ENCODE measurements at regions not wholly inside any gene's neighbourhood (a gene's known extent, or its start where the extent isn't known, plus 50 kb on each side); places are given as distances from the start of the nearest gene placed in this dataset.
A peak's percentile ranks its signal among the peaks of the same experiment; 100 is the strongest.

GRCh38 chr2:217510771-217511291 is 492.0 kb downstream of the TNS1 start:
- peak; percentile 74 for TF ChIP-seq CTCF (IDR thresholded peaks at IDR 0.05)
- no peak for TF ChIP-seq ZFX (IDR thresholded peaks at IDR 0.05; ENCODE audit: borderline replicate concordance)
